H1 (cell line): ENCODE measurements at regions not wholly inside any gene's neighbourhood (a gene's known extent, or its start where the extent isn't known, plus 50 kb on each side); places are given as distances from the start of the nearest gene placed in this dataset.

Experiments used
- CTCF ChIA-PET: fragments of 300-600 bp; sonication (Branson Sonifier 250); formaldehyde crosslinking; loops from one replicate; lab custom pipeline; 2021; ENCODE audit not compliant: partially characterized antibody; lab: Charles Lee
- POLR2A ChIA-PET: fragments of 300-600 bp; sonication (Branson Sonifier 250); formaldehyde crosslinking; loops from one replicate; lab custom pipeline; 2021; ENCODE audit warnings: inconsistent platforms; ENCODE audit not compliant: partially characterized antibody; lab: Charles Lee
- DNase-seq, 2 experiments: peaks; one replicate each; pipeline versions ENCODE4 v3.0.0 to v3.0.0-alpha.2; 2010 to 2022; ENCODE audit warnings: low spot score in 2 of 2, low read depth in 1 of 2, mixed read lengths in 1 of 2
- FAIRE-seq: peaks from 2 replicates; lab custom pipeline; 2011; peaks lifted over from hg19 to GRCh38; lab: Jason Lieb, UNC
- H2AFZ ChIP-seq: 2 replicates; pipeline ENCODE4 v1.8.1; 2012; ENCODE audit warnings: low read length, inconsistent platforms
- H2AK5ac ChIP-seq: 2 replicates; pipeline ENCODE4 v1.6.1; 2013; ENCODE audit warnings: low read depth, low read length
- H2BK120ac ChIP-seq: replicated peaks from 2 replicates; pipeline ENCODE3; 2013; ENCODE audit warnings: low read depth, low read length, inconsistent platforms
- H2BK12ac ChIP-seq: 2 replicates; pipeline ENCODE4 v1.6.1; 2013; ENCODE audit warnings: low read depth, low read length
- H2BK15ac ChIP-seq: 2 replicates; pipeline ENCODE4 v1.6.1; 2013; ENCODE audit warnings: low read length
- H2BK20ac ChIP-seq: 2 replicates; pipeline ENCODE4 v1.6.1; 2013; ENCODE audit warnings: low read length
- H2BK5ac ChIP-seq: 2 replicates; pipeline ENCODE4 v1.6.1; 2013; ENCODE audit warnings: low read depth, low read length
- H3K14ac ChIP-seq: 2 replicates; pipeline ENCODE4 v1.6.1; 2013; ENCODE audit warnings: inconsistent platforms; ENCODE audit not compliant: insufficient read length
- H3K18ac ChIP-seq: 2 replicates; pipeline ENCODE4 v1.6.1; 2013; ENCODE audit warnings: low read length; ENCODE audit errors: extremely low read depth
- H3K23ac ChIP-seq: 2 replicates; pipeline ENCODE4 v1.6.1; 2013; ENCODE audit warnings: inconsistent platforms; ENCODE audit not compliant: insufficient read length
- H3K23me2 ChIP-seq: 2 replicates; pipeline ENCODE4 v1.6.1; 2013; ENCODE audit warnings: low read depth, low read length
- H3K27ac ChIP-seq: 2 replicates; pipeline ENCODE4 v1.6.1; 2011; ENCODE audit warnings: low read depth, low read length, inconsistent platforms
- H3K27me3 ChIP-seq, 4 experiments: replicated peaks in 1 of 4; 1 replicate in 1 of 4; 2 replicates in 3 of 4; pipeline versions ENCODE4 v1.6.1 to v1.8.1; 2011 to 2013; ENCODE audit warnings: low read length in 3 of 4, mild to moderate bottlenecking in 3 of 4, inconsistent platforms in 2 of 4, mixed read lengths in 2 of 4, moderate library complexity in 1 of 4; ENCODE audit not compliant: control insufficient read depth in 3 of 4, insufficient read depth in 3 of 4; ENCODE audit errors: extremely low read depth in 1 of 4
- H3K36me3 ChIP-seq, 4 experiments: 2 replicates each; pipeline versions ENCODE4 v1.6.1 to v1.8.1; 2011 to 2013; ENCODE audit warnings: mild to moderate bottlenecking in 4 of 4, low read length in 3 of 4, moderate library complexity in 2 of 4, control low read depth in 1 of 4, inconsistent platforms in 1 of 4; ENCODE audit not compliant: insufficient read depth in 4 of 4, control insufficient read depth in 2 of 4
- H3K4ac ChIP-seq: replicated peaks from 2 replicates; pipeline ENCODE3; 2013; ENCODE audit warnings: low read length, low read depth, mixed read lengths, inconsistent platforms; ENCODE audit not compliant: insufficient read length
- H3K4me1 ChIP-seq, 4 experiments: replicated peaks in 1 of 4; 1 replicate in 1 of 4; 2 replicates in 3 of 4; pipeline versions ENCODE4 v1.6.1 to v1.8.1; 2011 to 2013; ENCODE audit warnings: low read length in 3 of 4, inconsistent platforms in 2 of 4, mixed read lengths in 1 of 4; ENCODE audit not compliant: insufficient read depth in 4 of 4, control insufficient read depth in 3 of 4
- H3K4me2 ChIP-seq, 2 experiments: 2 replicates each; pipeline versions ENCODE4 v1.6.1 to v1.8.1; 2011 to 2013; ENCODE audit warnings: low read depth in 2 of 2, low read length in 2 of 2, control low read depth in 1 of 2, inconsistent platforms in 1 of 2, mild to moderate bottlenecking in 1 of 2; ENCODE audit not compliant: insufficient read depth in 1 of 2
- H3K4me3 ChIP-seq, 4 experiments: fragments of 200-600, 300-600 bp in 1 of 4; sonication (generic), shearing (Covaris generic), sonication (Bioruptor Twin) in 1 of 4; 2 replicates each; pipeline versions ENCODE4 v1.5.1 to v1.8.1; 2011 to 2016; ENCODE audit warnings: low read length in 4 of 4, low read depth in 3 of 4, control low read depth in 2 of 4, inconsistent platforms in 2 of 4, mild to moderate bottlenecking in 2 of 4, mixed read lengths in 1 of 4, moderate library complexity in 1 of 4; ENCODE audit not compliant: insufficient read depth in 2 of 4; ENCODE audit errors: extremely low read depth in 1 of 4
- H3K56ac ChIP-seq: replicated peaks from 2 replicates; pipeline ENCODE3; 2013; ENCODE audit warnings: low read depth, mild to moderate bottlenecking, mixed read lengths, low read length, inconsistent platforms; ENCODE audit not compliant: insufficient read length
- H3K79me1 ChIP-seq: 2 replicates; pipeline ENCODE4 v1.6.1; 2013; ENCODE audit warnings: low read depth, low read length, control low read depth
- H3K79me2 ChIP-seq, 2 experiments: 2 replicates each; pipeline versions ENCODE4 v1.6.1 to v1.8.1; 2012 to 2013; ENCODE audit warnings: low read length in 2 of 2, mild to moderate bottlenecking in 2 of 2, inconsistent platforms in 1 of 2; ENCODE audit not compliant: insufficient read depth in 2 of 2, control insufficient read depth in 1 of 2
- H3K9ac ChIP-seq, 4 experiments: replicated peaks in 1 of 4; 1 replicate in 1 of 4; 2 replicates in 3 of 4; pipeline versions ENCODE4 v1.6.1 to v1.8.1; 2011 to 2013; ENCODE audit warnings: low read depth in 3 of 4, low read length in 3 of 4, control low read depth in 2 of 4, mild to moderate bottlenecking in 2 of 4, moderate library complexity in 2 of 4, inconsistent platforms in 1 of 4; ENCODE audit errors: extremely low read depth in 1 of 4
- H3K9me3 ChIP-seq, 2 experiments: 2 replicates each; pipeline versions ENCODE4 v1.6.1 to v1.8.1; 2012 to 2013; ENCODE audit warnings: mild to moderate bottlenecking in 2 of 2, moderate library complexity in 2 of 2, control low read depth in 1 of 2, inconsistent platforms in 1 of 2, low read depth in 1 of 2, low read length in 1 of 2, mixed read lengths in 1 of 2; ENCODE audit not compliant: insufficient read depth in 2 of 2
- H4K20me1 ChIP-seq, 2 experiments: replicated peaks in 1 of 2; 2 replicates each; pipeline versions ENCODE3 to v1.8.1; 2011 to 2013; ENCODE audit warnings: inconsistent platforms in 2 of 2, low read length in 2 of 2, mild to moderate bottlenecking in 1 of 2; ENCODE audit not compliant: insufficient read depth in 2 of 2, control insufficient read depth in 1 of 2
- H4K5ac ChIP-seq: 2 replicates; pipeline ENCODE4 v1.6.1; 2013; ENCODE audit warnings: low read length, low read depth, mixed read lengths, inconsistent platforms; ENCODE audit not compliant: insufficient read length
- H4K8ac ChIP-seq: 2 replicates; pipeline ENCODE4 v1.8.0; 2013; ENCODE audit warnings: mild to moderate bottlenecking, moderate library complexity, low read length, inconsistent platforms; ENCODE audit not compliant: insufficient read depth; ENCODE audit errors: extremely low read depth
- H4K91ac ChIP-seq: replicated peaks from 2 replicates; pipeline ENCODE3; 2013; ENCODE audit warnings: low read length, mixed read lengths, inconsistent platforms; ENCODE audit not compliant: insufficient read length
- ASH2L ChIP-seq: fragments of 200-600, 300-600 bp; sonication (generic); IDR thresholded peaks from one replicate; pipeline ENCODE4 v1.7.1; 2017; ENCODE audit warnings: low read length
- CBX5 ChIP-seq: fragments of 300-800, 300-1000 bp; sonication (generic); IDR thresholded peaks from 2 replicates; pipeline ENCODE4 v1.7.1; 2016; ENCODE audit warnings: antibody characterized with exemption, low read length, low read depth
- CREB1 ChIP-seq: IDR thresholded peaks from 2 replicates; pipeline ENCODE4 v1.6.1; 2012; ENCODE audit warnings: inconsistent platforms
- FOSL1 ChIP-seq: IDR thresholded peaks from 2 replicates; pipeline ENCODE4 v1.6.1; 2011; ENCODE audit warnings: mild to moderate bottlenecking, low read depth, low read length, moderate library complexity; ENCODE audit not compliant: insufficient read depth
- GABPA ChIP-seq: IDR thresholded peaks from 2 replicates; pipeline ENCODE4 v1.6.1; 2011; ENCODE audit warnings: mild to moderate bottlenecking, low read length, moderate library complexity, borderline replicate concordance; ENCODE audit not compliant: insufficient read depth
- RBBP5 ChIP-seq: IDR thresholded peaks from 2 replicates; pipeline ENCODE4 v1.7.1; 2012; ENCODE audit warnings: low read depth, mild to moderate bottlenecking, inconsistent platforms, low read length, moderate library complexity, borderline replicate concordance
- RXRA ChIP-seq: IDR thresholded peaks from 2 replicates; pipeline ENCODE4 v1.6.1; 2011; ENCODE audit warnings: low read depth, mild to moderate bottlenecking, low read length, moderate library complexity; ENCODE audit not compliant: insufficient read depth
- SP4 ChIP-seq: IDR thresholded peaks from 2 replicates; pipeline ENCODE4 v1.6.1; 2012; ENCODE audit warnings: low read length, inconsistent platforms
- SRF ChIP-seq: IDR thresholded peaks from 2 replicates; pipeline ENCODE4 v1.6.1; 2011; ENCODE audit warnings: mild to moderate bottlenecking, low read depth, low read length, moderate library complexity
- TAF7 ChIP-seq: optimal IDR thresholded peaks from 2 replicates; pipeline ENCODE3; 2011; ENCODE audit warnings: low read depth, mild to moderate bottlenecking, inconsistent platforms, low read length, moderate library complexity, borderline replicate concordance
- TCF12 ChIP-seq: IDR thresholded peaks from 2 replicates; pipeline ENCODE4 v1.6.1; 2011; ENCODE audit warnings: low read depth, mild to moderate bottlenecking, low read length
- YY1 ChIP-seq: IDR thresholded peaks from 2 replicates; pipeline ENCODE4 v1.6.1; 2011; ENCODE audit warnings: low read depth, mild to moderate bottlenecking, low read length
- WGBS, 2 experiments: shearing (Covaris generic) in 1 of 2; methylation state at CpG; one replicate each; pipeline versions ENCODE4 v1.1.6 to v1.1.7; 2013 to 2015; ENCODE audit warnings: low lambda C conversion rate in 2 of 2, mixed read lengths in 2 of 2, inconsistent platforms in 1 of 2, low coverage in 1 of 2, missing lambda C conversion rate in 1 of 2; ENCODE audit not compliant: insufficient replicate concordance in 2 of 2, insufficient coverage in 1 of 2, insufficient read length in 1 of 2; ENCODE audit errors: extremely low coverage in 1 of 2, missing lambda C conversion rate in 1 of 2; 5-methylcytosine and 5-hydroxymethylcytosine counted together

- Histone ChIP-seq H2BK120ac (no peak overlapping the region), H2AFZ (no peak overlapping the region), H3K27me3 (no peaks in the 10 kb centered on the region), H2BK20ac (no peak overlapping the region), H2BK5ac (no peak overlapping the region), H3K79me2 (no peaks in the 10 kb centered on the region), H3K56ac (no peak overlapping the region), H4K8ac (no peak overlapping the region), H3K9me3 (no peaks in the 10 kb centered on the region), H3K23ac (no peak overlapping the region), H3K27ac (no peak overlapping the region), H4K20me1 (no peaks in the 10 kb centered on the region), H3K9ac (no peak overlapping the region), H3K79me1 (no peaks in the 10 kb centered on the region), H2BK12ac (no peak overlapping the region), H3K4me2 (no peak overlapping the region), H4K5ac (no peak overlapping the region), H3K14ac (no peak overlapping the region), H3K18ac (no peak overlapping the region), H2BK15ac (no peak overlapping the region), H4K91ac (no peak overlapping the region), H3K4me1 (peaks cover 0 to 5% (median 0%) of the 10 kb centered on the region in 4 experiments; a peak in 3 of 7 replicates), H3K4me3 (no peak overlapping the region), H3K4ac (no peak overlapping the region), H3K23me2 (no peaks in the 10 kb centered on the region; the same call in 1 of the 2 replicates), H2AK5ac (no peak overlapping the region), H3K36me3 (no peaks in the 10 kb centered on the region)
- CTCF ChIA-PET, result no interaction called here
- POLR2A ChIA-PET, result no interaction called here
- 90% methylated on average over 5 of the region's 5 CpGs; no CpG with 5 or more reads in 1 of the 2 experiments for WGBS, 2 experiments
- DNase-seq (no peak), FAIRE-seq (no peak)
- TF ChIP-seq SRF (no peak), ASH2L (no peak), TAF7 (no peak), YY1 (no peak), GABPA (no peak), CREB1 (no peak), RXRA (no peak), FOSL1 (no peak), RBBP5 (no peak), CBX5 (no peak), TCF12 (no peak), SP4 (no peak)
These were observed 87.3 kb upstream of the LIPC start for GRCh38 chr15:58344213-58345070.
